Activated naive CD4-positive, alpha-beta T cell treated with anti-CD3 and anti-CD28 coated beads, Interleukin-2, amount 50 U/mL, for 16 hours (primary cell): ENCODE measurements at regions not wholly inside any gene's neighbourhood (a gene's known extent, or its start where the extent isn't known, plus 50 kb on each side); places are given as distances from the start of the nearest gene placed in this dataset.

Experiments used
- DNase-seq: peaks from one replicate; pipeline ENCODE4 v3.0.0-alpha.2; 2020

GRCh38 chr12:31866523-31866922 lies 92.7 kb upstream of the RESF1 start:
- DNase-seq = no peak

- no peak for DNase-seq
Observed at GRCh38 chr12:31865023-31865422, 94.2 kb upstream of the RESF1 start.

DNA sequence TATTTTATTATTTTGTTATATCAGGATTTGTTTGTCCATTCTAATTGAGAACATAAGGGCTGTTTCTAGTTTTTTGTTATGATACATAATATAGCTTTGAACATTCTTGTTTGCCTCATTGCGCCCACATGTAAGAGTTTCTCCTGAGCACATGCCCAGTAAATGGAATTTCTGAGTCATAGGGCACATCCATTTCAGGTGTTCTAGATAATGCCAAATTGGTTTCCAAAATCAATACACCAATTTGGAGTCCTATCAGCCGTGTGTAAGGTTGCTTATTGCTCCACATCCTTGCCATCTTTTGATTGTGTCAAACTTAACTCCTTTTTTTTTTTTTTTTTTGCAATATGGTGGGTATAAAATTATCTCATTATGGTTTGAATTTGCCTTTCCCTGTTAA lies 97.9 kb upstream of the RESF1 start:
- no peak for DNase-seq

DNA sequence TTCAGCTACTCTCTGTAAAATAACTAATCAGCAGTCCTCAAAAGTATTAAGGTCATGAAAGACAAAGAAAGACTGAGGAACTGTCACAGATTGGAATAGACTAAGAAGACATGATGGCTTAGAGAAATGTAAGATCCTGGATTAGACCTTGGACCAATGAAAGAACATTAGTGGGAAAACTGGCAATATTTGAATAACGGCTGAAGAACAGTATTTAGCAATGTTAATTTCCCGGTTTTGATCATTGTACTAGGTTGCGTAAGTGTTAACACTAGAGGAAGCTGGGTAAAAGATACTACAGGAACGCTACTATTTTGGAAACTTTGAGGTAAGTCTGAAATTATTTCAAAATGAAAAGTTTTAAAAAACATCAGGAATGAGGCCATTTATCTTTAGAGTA lies 98.8 kb upstream of the RESF1 start:
- DNase-seq = no peak

GRCh38 chr12:31859232-31859977 lies 99.8 kb upstream of the RESF1 start:
- no peak for DNase-seq

- no peak for DNase-seq
Observed at GRCh38 chr12:31855427-31855826, 103.8 kb upstream of the RESF1 start.

DNA sequence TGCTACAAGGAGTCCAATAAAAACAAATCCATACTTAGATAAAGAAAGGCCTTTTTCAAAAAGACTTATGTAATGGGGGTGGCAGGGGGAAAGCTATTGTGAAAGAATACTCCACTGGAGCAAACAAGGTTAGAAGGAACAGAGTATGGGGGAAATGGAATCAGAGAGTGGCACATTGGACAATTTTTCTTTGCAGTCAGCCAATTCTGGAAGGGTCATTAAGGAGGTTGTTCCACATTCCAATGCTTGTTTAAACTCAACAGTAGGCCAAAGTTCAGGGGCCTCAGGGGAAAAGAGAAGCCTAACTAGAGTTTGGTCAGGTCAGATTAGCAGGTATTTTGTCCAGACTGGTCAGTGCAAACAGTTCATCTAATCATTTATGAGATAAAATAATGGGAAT lies 105.2 kb upstream of the RESF1 start:
- DNase-seq = no peak

DNA sequence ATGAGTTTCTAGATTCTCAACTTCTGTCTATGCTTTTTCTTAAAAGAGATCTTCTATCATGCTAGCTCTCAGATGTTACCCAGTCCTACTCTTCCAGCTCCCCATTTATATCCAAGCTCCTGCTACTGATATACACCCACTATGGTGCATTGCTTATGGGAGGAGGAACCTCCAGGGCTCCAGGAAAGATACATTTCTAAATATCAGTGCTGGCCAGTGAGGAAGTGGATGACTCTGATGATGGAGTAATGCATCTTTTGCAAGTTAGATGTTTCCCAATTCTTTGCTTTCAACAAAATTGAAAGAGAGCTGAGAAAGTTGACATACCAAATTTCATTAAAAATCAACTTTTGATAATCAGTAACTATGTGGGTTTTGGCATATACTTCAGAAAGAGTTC lies 105.7 kb upstream of the RESF1 start:
- no peak for DNase-seq

- DNase-seq = no peak
Observed at GRCh38 chr12:31850268-31850667, 108.9 kb upstream of the RESF1 start.

- no peak for DNase-seq
Observed at GRCh38 chr12:31849090-31849687, 110.0 kb upstream of the RESF1 start.

- no peak for DNase-seq
Observed at GRCh38 chr12:31846405-31846804, 112.8 kb upstream of the RESF1 start.

DNA sequence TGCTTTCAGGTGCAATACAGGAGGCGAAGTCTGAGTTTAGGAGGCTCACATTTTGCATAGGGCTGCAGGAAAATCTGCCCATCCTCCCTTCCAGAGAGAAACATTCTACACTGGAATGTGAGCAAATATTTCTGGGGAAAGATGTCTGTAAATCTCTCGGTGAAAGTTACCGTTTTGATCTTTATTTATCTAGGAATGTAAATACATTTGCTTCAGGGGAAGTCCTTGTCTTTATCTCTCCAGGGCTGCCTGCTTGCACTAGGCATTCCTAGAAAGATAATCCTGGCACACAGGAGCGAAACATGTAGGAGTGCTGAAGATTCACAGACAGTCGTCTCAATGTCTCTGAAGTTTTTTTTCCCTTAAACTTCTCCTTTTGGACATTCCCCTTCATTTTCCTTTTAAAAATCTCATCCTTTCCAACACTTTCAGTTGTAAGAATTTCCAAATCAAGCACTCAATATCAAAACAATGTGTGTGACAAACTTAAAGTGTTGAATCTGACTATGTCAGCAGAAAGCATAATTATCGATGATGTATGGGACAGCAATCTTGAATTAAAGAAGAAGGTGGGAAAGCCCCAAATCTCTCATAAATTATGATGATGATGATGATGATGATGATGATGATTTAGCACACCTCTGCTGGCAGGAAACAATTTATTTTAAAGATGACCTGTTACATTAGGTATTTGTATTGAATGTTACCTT lies 113.4 kb upstream of the RESF1 start:
- DNase-seq = no peak

DNA sequence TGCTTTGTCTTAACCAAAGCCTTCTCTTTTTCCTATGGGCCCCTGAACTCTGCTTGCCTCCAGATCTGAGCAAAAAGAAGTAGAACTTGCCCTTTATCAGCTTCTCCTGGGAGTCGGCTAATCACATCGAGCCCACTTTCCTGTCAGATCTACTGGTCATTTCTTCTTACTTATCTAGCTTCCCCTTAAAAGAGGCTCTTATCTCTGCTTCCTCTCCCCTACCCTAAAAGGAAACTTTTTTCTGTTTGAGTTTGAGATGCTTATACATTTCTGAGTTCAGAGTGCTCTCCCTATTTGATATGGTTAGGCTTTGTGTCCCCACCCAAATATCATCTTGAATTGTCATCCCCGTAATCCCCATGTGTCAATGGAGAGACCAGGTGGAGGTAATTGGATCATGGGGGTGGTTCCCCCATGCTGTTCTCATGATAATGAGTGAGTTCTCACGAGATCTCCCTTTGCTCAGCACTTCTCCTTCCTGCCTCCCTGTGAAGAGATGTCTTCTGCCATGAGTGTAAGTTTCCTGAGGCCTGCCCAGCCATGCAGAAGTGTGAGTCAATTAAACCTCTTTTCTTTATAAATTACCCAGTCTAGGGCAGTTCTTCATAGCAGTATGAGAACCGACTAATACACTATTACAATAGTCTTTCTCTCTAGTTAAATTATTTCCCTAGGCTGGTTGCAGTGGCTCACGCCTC lies 114.7 kb upstream of the AMN1 start:
- no peak for DNase-seq

- no peak for DNase-seq
Observed at GRCh38 chr12:31837913-31838312, 109.1 kb upstream of the AMN1 start.

DNA sequence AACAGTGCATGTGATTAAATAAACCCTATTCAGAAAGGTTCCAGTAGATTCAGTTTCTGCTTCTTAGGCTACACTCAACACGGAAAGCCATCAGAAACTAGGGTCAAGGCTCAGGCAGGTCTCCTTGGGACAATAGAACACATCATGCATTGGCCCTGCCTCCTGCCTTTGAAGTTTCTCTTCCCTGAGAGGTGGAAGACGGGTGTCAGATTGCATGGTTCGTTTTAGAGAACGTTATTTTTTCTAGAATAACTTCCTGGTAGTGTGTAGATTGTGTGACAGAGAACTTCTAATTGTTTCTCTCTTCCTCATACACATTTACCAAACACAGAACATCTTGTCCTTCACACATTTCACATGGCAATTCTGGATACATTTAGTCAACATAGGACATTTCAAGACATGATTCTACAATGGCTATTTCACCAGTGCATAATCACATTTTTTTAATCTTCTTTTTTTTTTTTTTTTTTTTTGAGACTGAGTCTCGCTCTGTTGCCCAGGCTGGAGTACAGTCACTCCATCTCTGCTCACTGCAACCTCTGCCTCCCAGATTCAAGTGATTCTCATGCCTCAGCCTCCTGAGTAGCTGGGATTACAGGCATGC lies 106.6 kb upstream of the AMN1 start:
- DNase-seq = no peak

- DNase-seq = no peak
Observed at GRCh38 chr12:31834150-31834549, 105.3 kb upstream of the AMN1 start.

DNA sequence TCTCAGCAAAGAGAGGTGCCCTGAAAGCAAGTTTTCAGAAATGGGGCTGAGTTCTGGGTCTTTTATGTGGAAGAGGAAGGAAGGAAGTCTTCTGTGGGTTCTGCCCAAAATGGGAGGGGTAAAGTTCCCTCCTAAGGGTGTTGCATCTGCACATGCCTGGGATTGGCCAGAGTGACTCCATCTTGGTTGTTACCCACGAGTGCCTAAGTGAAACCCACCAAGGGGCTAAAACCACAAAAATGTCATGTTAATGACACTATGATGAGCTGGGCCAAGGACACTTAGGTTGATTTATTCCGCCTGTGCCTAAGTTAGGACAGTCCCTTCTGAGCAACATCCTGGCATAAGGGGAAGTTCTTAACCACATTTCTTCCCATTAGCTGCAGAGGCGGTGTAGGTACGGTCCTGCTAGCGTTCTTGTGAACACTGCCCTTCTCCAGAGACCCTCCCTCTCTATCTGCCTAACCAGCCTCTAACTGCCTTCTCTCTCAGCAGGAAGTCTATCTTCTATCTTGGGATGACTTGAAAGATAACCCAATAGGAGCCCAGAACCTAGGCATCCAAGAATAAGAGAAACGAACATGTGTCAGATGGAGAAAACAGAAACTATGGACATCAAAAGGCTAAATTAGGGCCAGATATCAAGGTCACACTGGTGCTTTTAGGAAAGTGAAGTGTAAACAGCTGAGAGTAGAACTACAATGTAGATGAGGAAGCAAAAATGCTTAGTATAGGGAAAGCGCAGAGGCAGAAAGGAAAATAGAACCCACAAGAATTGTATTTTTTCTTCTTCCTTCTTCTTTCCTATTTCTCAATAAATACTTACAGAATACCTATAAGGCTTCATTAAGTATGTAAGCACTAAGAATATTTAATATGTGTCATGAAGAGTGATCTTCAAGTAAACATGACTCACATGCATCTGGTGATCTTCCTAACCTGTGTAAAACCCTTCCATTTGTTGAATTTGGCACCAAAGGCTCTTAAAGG lies 104.2 kb upstream of the AMN1 start:
- no peak for DNase-seq

DNA sequence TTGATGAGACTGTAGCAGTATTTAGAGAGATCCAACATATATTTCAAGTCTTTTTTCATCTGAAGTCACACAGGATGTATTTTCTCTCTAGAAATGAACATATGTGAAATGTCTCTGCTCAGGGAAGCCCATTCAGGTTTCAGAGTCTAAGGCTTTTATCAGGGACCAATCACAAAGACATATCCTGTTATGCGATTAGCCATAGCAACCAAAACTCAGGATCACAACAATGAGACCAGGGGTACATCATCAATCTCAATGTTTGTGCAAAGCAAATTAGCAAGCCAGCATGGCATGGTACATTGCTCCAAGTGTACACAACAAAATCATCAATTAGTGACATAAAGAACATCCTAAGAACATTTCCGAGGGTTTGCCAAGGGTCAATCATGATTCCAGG lies 99.2 kb upstream of the AMN1 start:
- DNase-seq = no peak

DNA sequence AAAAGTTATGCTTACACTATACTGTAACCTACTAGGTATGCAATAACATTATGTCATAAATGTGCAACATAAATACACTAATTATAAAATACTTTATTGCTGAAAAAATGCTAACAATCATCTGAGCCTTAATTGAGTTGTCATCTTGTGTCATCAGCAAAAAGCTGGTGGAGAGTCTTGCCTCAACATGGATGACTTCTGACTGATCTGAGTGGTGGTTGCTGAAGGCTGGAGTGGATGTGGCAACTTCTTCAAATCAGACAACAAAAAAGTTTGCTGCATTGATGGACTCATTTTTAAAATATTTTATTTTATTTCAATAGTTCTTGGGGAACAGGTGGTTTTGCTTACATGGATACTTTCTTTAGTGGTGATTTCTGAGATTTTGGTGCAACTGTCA lies 93.9 kb upstream of the AMN1 start:
- DNase-seq = no peak

GRCh38 chr12:31821484-31821883 lies 92.7 kb upstream of the AMN1 start:
- no peak for DNase-seq

DNA sequence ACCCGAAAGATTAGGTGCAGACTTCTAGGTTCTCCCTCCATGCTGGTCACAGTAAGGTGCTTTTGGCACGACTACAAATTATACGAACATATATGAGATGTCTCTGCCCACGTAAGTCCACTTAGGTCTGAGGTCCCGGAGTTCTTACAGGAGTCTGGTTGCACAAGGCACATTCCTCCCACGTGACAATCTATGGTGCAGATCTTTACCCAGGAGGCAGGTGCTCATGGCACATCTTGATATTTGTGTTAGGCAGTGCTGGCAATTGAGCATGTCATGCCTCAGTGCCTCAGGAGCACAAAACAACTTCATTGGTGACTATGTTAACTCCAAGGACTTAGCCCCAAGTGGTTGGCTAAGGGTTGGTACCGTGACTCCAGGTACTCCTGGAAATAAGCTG lies 92.0 kb upstream of the AMN1 start:
- no peak for DNase-seq

- DNase-seq = no peak
Observed at GRCh38 chr12:31819427-31819826, 90.6 kb upstream of the AMN1 start.
